ENCODE measurements at regions not wholly inside any gene's neighbourhood (a gene's known extent, or its start where the extent isn't known, plus 50 kb on each side); places are given as distances from the start of the nearest gene placed in this dataset.

- Histone ChIP-seq H3K27ac (ENCODE audit: low read depth, low read length) (no peak overlapping the region), H3K27me3 (ENCODE audit: control insufficient read depth, low read length) (no peaks in the 10 kb centered on the region), H3K9me3 (ENCODE audit: control insufficient read depth, insufficient read depth, low read length) (no peaks in the 10 kb centered on the region), H4K20me1 (ENCODE audit: control insufficient read depth, insufficient read depth, low read depth, low read length) (no peaks in the 10 kb centered on the region), H3F3A (ENCODE audit: control insufficient read depth, insufficient read depth) (no peaks in the 10 kb centered on the region), H3K9me2 (replicated peaks; ENCODE audit: control insufficient read depth, low read length) (no peaks in the 10 kb centered on the region), H3K4me3 (ENCODE audit: low read length) (no peak overlapping the region), H3K4me1 (ENCODE audit: control insufficient read depth, low read length) (no peaks in the 10 kb centered on the region), H3K4me2 (ENCODE audit: low read length) (no peak overlapping the region), H3K36me3 (ENCODE audit: control insufficient read depth, low read length) (no peaks in the 10 kb centered on the region), H3K79me2 (ENCODE audit: control insufficient read depth, low read length) (no peaks in the 10 kb centered on the region)
- TF ChIP-seq EZH2phosphoT487 (IDR thresholded peaks at IDR 0.05; ENCODE audit: borderline replicate concordance, low read length) (no peak), CTCF (IDR thresholded peaks at IDR 0.05; ENCODE audit: low read depth, low read length, poor library complexity, severe bottlenecking) (no peak)
These were observed 184.1 kb downstream of the ZIC4 start for GRCh38 chr3:147222291-147222690.

GRCh38 chr3:147218965-147219364 lies 187.4 kb downstream of the ZIC4 start:
- H3K27me3 ChIP-seq (ENCODE audit: control insufficient read depth, low read length), result no peaks in the 10 kb centered on the region
- no peaks in the 10 kb centered on the region for H4K20me1 ChIP-seq (ENCODE audit: control insufficient read depth, insufficient read depth, low read depth, low read length)
- H3K79me2 ChIP-seq (ENCODE audit: control insufficient read depth, low read length), result no peaks in the 10 kb centered on the region
- no peaks in the 10 kb centered on the region for H3K9me3 ChIP-seq (ENCODE audit: control insufficient read depth, insufficient read depth, low read length)
- no peak overlapping the region for H3K4me3 ChIP-seq (ENCODE audit: low read length)
- no peaks in the 10 kb centered on the region for H3K4me1 ChIP-seq (ENCODE audit: control insufficient read depth, low read length)
- no peak overlapping the region for H3K4me2 ChIP-seq (ENCODE audit: low read length)
- no peak overlapping the region for H3K27ac ChIP-seq (ENCODE audit: low read depth, low read length)
- no peaks in the 10 kb centered on the region for H3K36me3 ChIP-seq (ENCODE audit: control insufficient read depth, low read length)
- no peak for TF ChIP-seq EZH2phosphoT487 (IDR thresholded peaks at IDR 0.05; ENCODE audit: borderline replicate concordance, low read length)
- no peaks in the 10 kb centered on the region for H3K9me2 ChIP-seq (replicated peaks; ENCODE audit: control insufficient read depth, low read length)
- no peaks in the 10 kb centered on the region for H3F3A ChIP-seq (ENCODE audit: control insufficient read depth, insufficient read depth)

- no peak for TF ChIP-seq EZH2phosphoT487 (IDR thresholded peaks at IDR 0.05; ENCODE audit: borderline replicate concordance, low read length)
- TF ChIP-seq CTCF (IDR thresholded peaks at IDR 0.05; ENCODE audit: low read depth, low read length, poor library complexity, severe bottlenecking), result no peak
- H3K9me2 ChIP-seq (replicated peaks; ENCODE audit: control insufficient read depth, low read length), result no peaks in the 10 kb centered on the region
- no peaks in the 10 kb centered on the region for H3K9me3 ChIP-seq (ENCODE audit: control insufficient read depth, insufficient read depth, low read length)
- H4K20me1 ChIP-seq (ENCODE audit: control insufficient read depth, insufficient read depth, low read depth, low read length), result no peaks in the 10 kb centered on the region
- no peak overlapping the region for H3K4me2 ChIP-seq (ENCODE audit: low read length)
- no peaks in the 10 kb centered on the region for H3K79me2 ChIP-seq (ENCODE audit: control insufficient read depth, low read length)
- H3K27me3 ChIP-seq (ENCODE audit: control insufficient read depth, low read length), result no peaks in the 10 kb centered on the region
- no peaks in the 10 kb centered on the region for H3K4me1 ChIP-seq (ENCODE audit: control insufficient read depth, low read length)
- no peak overlapping the region for H3K4me3 ChIP-seq (ENCODE audit: low read length)
- no peak overlapping the region for H3K27ac ChIP-seq (ENCODE audit: low read depth, low read length)
- no peaks in the 10 kb centered on the region for H3F3A ChIP-seq (ENCODE audit: control insufficient read depth, insufficient read depth)
- no peaks in the 10 kb centered on the region for H3K36me3 ChIP-seq (ENCODE audit: control insufficient read depth, low read length)
These were observed 190.1 kb downstream of the ZIC4 start for GRCh38 chr3:147216143-147216673.

GRCh38 chr3:147215660-147216059 lies 190.7 kb downstream of the ZIC4 start:
- no peak for TF ChIP-seq CTCF (IDR thresholded peaks at IDR 0.05; ENCODE audit: low read depth, low read length, poor library complexity, severe bottlenecking)
- TF ChIP-seq EZH2phosphoT487 (IDR thresholded peaks at IDR 0.05; ENCODE audit: borderline replicate concordance, low read length), result no peak

More at GRCh38 chr3:147215660-147216059, 190.7 kb downstream of the ZIC4 start:
- H4K20me1 ChIP-seq (ENCODE audit: control insufficient read depth, insufficient read depth, low read depth, low read length), result no peaks in the 10 kb centered on the region
- no peaks in the 10 kb centered on the region for H3K4me1 ChIP-seq (ENCODE audit: control insufficient read depth, low read length)
- no peaks in the 10 kb centered on the region for H3K79me2 ChIP-seq (ENCODE audit: control insufficient read depth, low read length)
- no peaks in the 10 kb centered on the region for H3K36me3 ChIP-seq (ENCODE audit: control insufficient read depth, low read length)
- H3K9me2 ChIP-seq (replicated peaks; ENCODE audit: control insufficient read depth, low read length), result no peaks in the 10 kb centered on the region
- H3K9me3 ChIP-seq (ENCODE audit: control insufficient read depth, insufficient read depth, low read length), result no peaks in the 10 kb centered on the region
- H3K27ac ChIP-seq (ENCODE audit: low read depth, low read length), result no peak overlapping the region
- H3F3A ChIP-seq (ENCODE audit: control insufficient read depth, insufficient read depth), result no peaks in the 10 kb centered on the region
- no peaks in the 10 kb centered on the region for H3K27me3 ChIP-seq (ENCODE audit: control insufficient read depth, low read length)
- H3K4me3 ChIP-seq (ENCODE audit: low read length), result no peak overlapping the region
- no peak overlapping the region for H3K4me2 ChIP-seq (ENCODE audit: low read length)

All from DOHH2 (cell line).